HG03521 (cell line): ENCODE measurements at regions not wholly inside any gene's neighbourhood (a gene's known extent, or its start where the extent isn't known, plus 50 kb on each side); places are given as distances from the start of the nearest gene placed in this dataset.

Experiments used
- ATAC-seq: cut with Tn5 transposase; IDR thresholded peaks from one replicate; pipeline ENCODE4 v1.9.1; 2021; ENCODE audit warnings: mild to moderate bottlenecking, moderate library complexity; ENCODE audit not compliant: unreplicated experiment

DNA sequence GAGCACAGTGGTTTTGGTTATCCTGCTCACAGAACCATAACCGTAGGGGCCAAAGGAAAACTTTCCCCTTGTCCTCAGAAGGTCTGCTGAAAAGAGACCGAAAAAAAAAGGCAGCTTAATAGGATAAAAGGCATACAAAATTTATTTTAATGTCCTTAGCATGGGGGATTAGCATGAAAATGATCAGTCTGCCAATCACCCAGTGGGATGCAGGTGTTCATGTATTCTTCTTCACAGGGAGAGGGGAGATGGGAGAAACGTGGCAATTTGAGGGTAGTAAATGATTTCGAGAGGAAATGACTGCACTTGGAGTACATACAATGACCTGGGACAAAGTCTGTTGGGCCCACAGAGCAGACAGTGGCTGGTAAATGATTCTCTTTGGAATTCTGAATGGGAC lies 194.0 kb downstream of the AJAP1 start:
- ATAC-seq: no peak

GRCh38 chr1:4847711-4848110 lies 193.3 kb downstream of the AJAP1 start:
- ATAC-seq: no peak
